Right lung (tissue), 2 donors: ENCODE measurements at regions not wholly inside any gene's neighbourhood (a gene's known extent, or its start where the extent isn't known, plus 50 kb on each side); places are given as distances from the start of the nearest gene placed in this dataset.
A peak's percentile ranks its signal among the peaks of the same experiment; 100 is the strongest.
"Not testable (repeated sequence)": the region's sequence is repeated elsewhere in the genome, so short reads cannot be mapped to it uniquely, and the experiment has no call there.

Source experiments
- DNase-seq, 2 donors: peaks; one replicate each; pipeline ENCODE4 v3.0.0-alpha.2; 2013

GRCh38 chr15:25624504-25625177 lies 185.8 kb upstream of the UBE3A start:
- DNase-seq, result no peak

DNA sequence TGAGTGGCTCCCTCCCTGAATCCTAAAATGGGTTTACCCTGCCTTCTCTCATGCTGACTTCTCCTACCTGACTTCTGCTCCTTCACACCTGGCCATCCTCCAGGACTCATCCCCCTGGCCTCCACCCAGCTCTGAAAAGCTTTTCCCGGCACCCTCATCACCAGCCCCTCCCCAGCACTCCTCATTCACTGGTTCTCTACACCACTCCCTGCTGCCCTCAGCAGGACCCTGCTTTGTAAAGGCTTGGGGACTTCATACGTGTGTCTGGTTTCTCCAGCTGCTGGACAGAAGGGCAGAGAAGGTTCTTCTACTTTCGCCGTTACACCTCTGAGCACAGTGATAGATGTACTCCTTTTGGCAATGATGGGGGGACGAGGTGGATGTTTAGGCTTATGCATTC lies 184.9 kb upstream of the UBE3A start:
- no peak for DNase-seq

- DNase-seq, result no peak
These were observed 181.6 kb upstream of the UBE3A start for GRCh38 chr15:25620466-25620865.

GRCh38 chr15:25619761-25620160 lies 180.9 kb upstream of the UBE3A start:
- no peak for DNase-seq

- no peak for DNase-seq
These were observed 180.3 kb upstream of the UBE3A start for GRCh38 chr15:25619076-25619475.

GRCh38 chr15:25618161-25618560 lies 179.3 kb upstream of the UBE3A start:
- no peak for DNase-seq

GRCh38 chr15:25616471-25616870 lies 177.6 kb upstream of the UBE3A start:
- DNase-seq, result no peak

DNA sequence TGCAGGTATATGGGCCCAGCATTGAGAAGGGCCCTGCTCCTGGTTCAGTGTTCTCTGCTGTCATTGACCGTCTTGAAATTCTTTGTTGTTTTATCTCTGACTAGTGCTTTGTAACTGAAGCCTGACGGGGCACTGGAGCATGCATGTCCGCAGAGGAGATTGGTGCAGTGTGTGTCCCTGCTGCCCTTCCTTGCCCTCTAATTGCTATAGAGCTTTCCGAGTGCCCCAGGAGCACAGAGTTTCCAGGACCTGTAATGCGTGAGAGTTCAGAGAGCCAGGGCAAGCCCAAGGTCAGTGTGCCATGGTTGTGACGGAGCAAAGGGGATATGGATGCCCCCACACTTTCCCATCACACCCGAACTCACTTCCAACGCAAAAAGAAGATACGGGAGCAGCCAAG lies 174.3 kb upstream of the UBE3A start:
- no peak for DNase-seq

DNA sequence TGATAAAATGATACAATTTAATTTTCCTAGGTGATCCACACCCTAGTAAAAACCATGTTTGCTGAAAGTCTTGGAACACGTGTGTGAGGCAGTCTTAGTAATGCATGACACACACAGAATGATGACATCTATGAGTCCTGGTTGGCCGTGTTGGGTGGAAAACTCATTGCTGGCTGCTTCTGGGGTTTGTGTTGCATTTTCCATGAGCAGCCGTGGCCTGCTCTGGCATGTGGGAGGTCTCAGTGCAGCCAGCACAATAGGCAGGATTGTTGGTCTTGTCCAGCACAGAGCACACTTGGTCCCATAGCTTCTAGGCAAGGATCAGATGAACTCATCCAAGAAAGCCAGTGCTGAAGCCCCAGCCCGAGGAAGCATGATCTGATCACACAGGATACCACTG lies 172.8 kb upstream of the UBE3A start:
- no peak for DNase-seq

- no peak for DNase-seq
These were observed 170.5 kb upstream of the UBE3A start for GRCh38 chr15:25609371-25609770.

- DNase-seq, result no peak
These were observed 170.1 kb upstream of the UBE3A start for GRCh38 chr15:25608926-25609325.

GRCh38 chr15:25605151-25605550 lies 166.3 kb upstream of the UBE3A start:
- no peak for DNase-seq

- DNase-seq, result no peak
These were observed 161.9 kb upstream of the UBE3A start for GRCh38 chr15:25600751-25601150.

- DNase-seq, result no peak
These were observed 158.7 kb upstream of the UBE3A start for GRCh38 chr15:25597571-25597970.

DNA sequence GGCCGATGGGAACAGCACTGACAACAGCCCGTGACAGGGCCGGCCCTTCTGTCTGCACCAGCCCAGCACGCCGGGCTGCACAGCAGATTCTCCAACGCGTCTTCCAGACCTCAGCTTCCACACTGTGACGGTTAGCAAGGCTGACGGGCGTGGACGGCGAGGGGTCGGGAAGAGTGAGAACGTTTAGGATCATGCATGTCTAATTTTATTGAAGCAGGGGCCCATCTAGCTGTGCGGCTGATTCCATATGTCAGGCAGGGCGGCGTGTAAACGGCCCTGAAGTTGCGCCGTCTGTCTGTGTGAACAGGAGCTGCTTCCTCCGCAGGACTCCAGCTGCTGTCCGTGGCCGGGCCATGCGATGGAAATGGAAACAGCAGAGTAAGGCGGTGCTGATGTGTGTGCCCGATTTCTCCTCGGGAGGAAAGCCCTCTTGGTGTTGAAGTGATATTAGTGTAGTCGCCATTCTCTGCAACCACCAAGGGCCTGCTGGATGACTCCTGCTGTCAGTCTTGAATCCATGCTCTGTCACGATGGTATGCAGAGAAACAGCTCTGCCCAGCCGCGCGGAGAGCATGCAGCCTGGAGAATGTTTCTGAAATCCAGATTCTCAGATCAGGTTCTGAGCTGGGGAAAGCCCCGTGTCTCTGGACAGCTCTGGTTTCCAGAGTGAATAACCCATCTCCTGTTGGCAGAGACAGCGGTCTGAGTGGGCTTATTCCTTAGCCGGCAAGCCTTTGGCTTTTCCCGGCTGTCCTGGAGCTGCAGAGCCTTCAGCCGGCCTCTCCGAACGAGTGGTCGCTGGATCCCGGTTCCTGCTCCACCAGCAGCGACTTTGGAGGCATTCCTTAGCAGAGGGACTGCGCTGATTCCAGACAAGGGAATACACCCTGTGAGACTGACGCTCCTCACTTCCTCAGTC lies 158.1 kb upstream of the UBE3A start:
- DNase-seq, result no peak

DNA sequence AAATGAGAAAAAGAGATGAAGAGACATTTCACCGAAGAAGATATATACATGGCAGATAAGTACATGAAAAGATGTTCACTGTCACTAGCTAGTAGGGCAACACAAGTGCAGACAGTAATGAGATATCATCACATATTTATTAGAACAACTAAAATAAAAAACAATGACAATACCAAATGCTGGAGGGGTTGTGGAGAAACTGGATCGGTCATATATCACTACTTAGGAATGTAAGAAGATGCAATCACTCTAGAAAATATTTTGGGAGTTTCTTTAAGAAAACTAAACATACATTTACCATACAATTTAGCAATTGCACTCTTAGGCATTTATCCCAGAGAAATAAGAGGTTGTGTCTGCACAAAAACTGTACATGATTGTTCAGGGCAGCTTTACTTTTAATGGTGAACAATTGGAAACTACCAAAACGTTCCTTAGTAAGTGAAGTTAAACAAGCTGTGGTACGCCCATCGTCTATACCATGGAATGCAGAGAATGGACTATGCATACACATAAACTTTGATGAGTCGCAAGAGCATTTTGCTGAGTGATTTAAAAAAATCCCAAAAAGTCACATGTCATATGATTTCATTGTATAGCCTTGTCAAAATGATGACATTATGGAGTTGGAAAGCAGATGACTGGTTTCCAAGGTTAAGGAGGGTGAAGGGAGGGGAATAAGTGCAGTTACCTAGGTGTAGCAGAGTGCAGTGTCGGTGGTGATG lies 149.0 kb upstream of the UBE3A start:
- DNase-seq, result no peak

- no peak for DNase-seq
These were observed 144.1 kb upstream of the UBE3A start for GRCh38 chr15:25582886-25583285.

DNA sequence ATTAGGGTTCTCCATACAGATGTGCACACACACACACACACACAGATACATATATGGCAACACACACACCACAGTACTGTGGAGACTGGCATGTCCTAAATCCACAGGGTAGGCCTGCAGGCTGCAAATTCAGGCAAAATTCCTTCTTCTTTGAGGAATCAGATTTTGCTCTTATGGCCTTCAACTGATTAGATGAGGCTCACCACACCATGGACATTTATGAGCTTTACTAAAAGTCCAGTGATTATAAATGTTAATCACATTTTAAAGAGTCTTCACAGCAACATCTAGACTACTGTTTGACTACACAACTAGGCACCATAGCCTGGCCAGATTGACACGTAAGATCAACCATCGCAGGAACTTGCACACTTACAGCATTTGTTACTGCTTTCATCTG lies 140.3 kb upstream of the UBE3A start:
- DNase-seq, result no peak

DNA sequence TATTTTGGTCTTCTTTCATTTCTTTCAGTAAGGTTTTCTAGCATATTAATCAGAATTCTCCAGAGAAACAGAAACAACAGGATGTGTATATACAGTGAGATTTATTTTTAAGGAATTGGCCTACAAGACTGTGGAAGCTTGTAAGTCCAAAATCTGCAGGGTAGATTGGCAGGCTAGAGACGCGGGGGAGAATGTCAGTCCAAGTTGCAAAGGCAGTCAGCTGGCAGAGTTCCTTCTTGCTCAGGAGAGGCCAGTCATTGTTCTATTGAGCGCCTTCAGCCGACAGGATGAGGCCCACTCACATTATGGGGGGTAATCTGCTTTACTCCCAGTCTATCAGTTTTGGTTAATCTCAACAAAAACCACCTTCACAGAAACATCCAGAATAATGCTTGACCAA lies 133.4 kb upstream of the UBE3A start:
- no peak for DNase-seq

DNA sequence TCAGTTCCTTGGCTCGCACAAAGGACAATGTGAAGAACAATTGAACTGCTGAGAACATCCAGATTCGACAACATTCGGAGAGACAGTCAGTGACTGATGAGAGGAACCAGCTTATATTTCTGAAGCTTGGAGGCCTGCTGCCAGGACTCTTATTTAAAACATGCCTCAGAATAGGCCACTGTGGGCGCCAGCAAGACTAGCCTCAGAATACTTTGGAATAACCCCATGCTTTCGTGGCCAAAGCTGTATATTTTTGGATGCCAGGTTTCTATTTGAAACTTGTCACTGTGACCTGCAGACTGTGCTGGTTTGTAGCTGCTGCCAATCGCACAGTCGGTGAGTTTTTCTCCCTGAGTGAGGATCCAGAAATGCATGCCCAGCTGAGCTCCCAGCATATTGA lies 129.9 kb upstream of the UBE3A start:
- peak in 1 of 2 donors; percentile 1 for DNase-seq

- DNase-seq, result not testable (repeated sequence)
These were observed 127.7 kb upstream of the UBE3A start for GRCh38 chr15:25566545-25566944.

DNA sequence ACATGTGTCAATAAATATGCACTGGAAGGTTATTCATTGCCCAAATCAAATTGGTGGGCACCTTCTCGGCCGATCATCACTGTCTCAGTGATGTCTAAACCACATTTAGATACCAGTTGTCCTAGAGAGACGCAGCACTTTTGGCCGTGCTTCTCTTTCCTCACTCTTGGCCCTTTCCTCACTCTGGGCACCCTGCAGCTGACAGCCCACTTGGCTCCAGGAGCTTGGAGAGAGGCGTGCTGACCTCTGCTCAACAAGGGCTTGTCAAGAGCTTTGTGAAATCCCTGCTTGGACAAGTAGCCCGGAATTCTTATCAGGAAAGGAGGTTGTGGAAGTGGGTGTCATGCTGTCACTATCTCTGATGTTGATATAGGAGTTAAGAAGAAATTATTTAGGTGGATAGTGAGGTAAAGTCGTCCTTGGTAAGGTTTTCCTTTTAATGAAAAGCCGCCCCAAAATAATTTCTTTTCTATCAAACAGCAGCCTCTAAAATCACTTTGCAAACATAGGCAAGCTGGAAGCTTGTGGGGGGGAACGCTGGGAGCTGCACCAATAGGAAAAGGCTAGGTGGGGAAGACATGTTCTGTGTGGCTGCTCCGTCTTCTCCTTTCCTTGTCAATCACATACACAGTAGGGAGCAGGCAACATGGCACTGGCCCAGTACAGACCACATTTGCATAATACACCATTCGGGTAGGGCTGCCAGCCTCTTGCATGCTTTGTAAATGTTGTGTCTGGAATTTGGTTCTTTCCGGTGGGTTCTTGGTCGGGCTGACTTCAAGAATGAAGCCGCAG lies 126.8 kb upstream of the UBE3A start:
- DNase-seq, result no peak
